ENCODE measurements at regions not wholly inside any gene's neighbourhood (a gene's known extent, or its start where the extent isn't known, plus 50 kb on each side); places are given as distances from the start of the nearest gene placed in this dataset.

DNA sequence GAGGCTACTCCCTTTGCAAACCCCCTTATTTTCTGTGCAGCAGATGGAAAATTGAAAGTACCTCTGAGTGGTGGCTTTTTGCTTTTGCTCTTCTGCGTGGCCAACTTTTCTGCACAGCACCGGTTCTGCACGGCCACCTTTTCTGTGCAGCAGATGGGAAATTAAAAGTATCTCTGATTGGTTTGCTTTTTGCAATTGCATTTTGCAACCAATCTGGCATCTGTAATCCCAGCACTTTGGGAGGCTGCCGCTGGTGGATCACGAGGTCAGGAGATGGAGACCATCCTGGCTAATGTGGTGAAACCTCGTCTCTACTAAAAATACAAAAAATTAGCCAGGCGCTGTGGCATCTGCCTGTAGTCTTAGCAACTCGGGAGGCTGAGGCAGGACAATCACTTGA, 79.5 kb upstream of the CHMP2B start:
- Histone ChIP-seq H3K36me3 (replicated peaks in 1 of 2; ENCODE audit: control insufficient read depth in 1 of 2, insufficient read depth in 2 of 2, low read length in 2 of 2) (no peaks in the 10 kb centered on the region), H3K27me3 (ENCODE audit: control insufficient read depth in 2 of 2, insufficient read depth in 2 of 2, low read length in 2 of 2) (no peaks in the 10 kb centered on the region), H3K79me2 (ENCODE audit: insufficient read depth, low read length) (no peaks in the 10 kb centered on the region), H3K4me1 (ENCODE audit: control insufficient read depth in 1 of 2, insufficient read depth in 2 of 2, low read length in 2 of 2) (no peaks in the 10 kb centered on the region), H3K4me3 (replicated peaks in 1 of 3; ENCODE audit: low read depth in 2 of 3, low read length in 3 of 3) (no peak overlapping the region), H3K4me2 (replicated peaks; ENCODE audit: extremely low read depth, low read length, poor library complexity, severe bottlenecking) (no peak overlapping the region), H2AFZ (ENCODE audit: insufficient read depth, low read depth, low read length, poor library complexity, severe bottlenecking) (no peak overlapping the region), H3K27ac (ENCODE audit: low read depth in 1 of 2, low read length in 2 of 2) (no peak overlapping the region), H4K20me1 (ENCODE audit: insufficient read depth, low read length) (no peaks in the 10 kb centered on the region), H3K9me3 (replicated peaks in 1 of 2; ENCODE audit: control insufficient read depth in 1 of 2, insufficient read depth in 1 of 2, low read length in 2 of 2) (peaks cover 16 to 21% of the 10 kb centered on the region in 2 donors), H3K9ac (ENCODE audit: insufficient read depth, low read length, poor library complexity, severe bottlenecking) (no peak overlapping the region)
- H3K4me3 Mint-ChIP-seq, result no peak overlapping the region
- TF ChIP-seq CTCF (IDR thresholded peaks at IDR 0.05), result no peak
- H3K27ac Mint-ChIP-seq, result no peak overlapping the region
- peaks cover 13 to 25% (median 19%) of the 10 kb centered on the region in 7 donors for H3K9me3 Mint-ChIP-seq
- no peak for DNase-seq
- intact Hi-C loops (cut with micrococcal nuclease), result no loop called here
- H3K4me1 Mint-ChIP-seq, result no peaks in the 10 kb centered on the region
- H3K36me3 Mint-ChIP-seq, result no peaks in the 10 kb centered on the region
- H3K27me3 Mint-ChIP-seq (ENCODE audit: low read depth in 3 of 3), result no peaks in the 10 kb centered on the region
- 97% methylated on average over 4 of the region's 8 CpGs for whole genome bisulfite sequencing (ENCODE audit: insufficient coverage)

GRCh38 chr3:87145553-87145952, 81.6 kb upstream of the CHMP2B start:
- no peaks in the 10 kb centered on the region for H3K27me3 Mint-ChIP-seq (ENCODE audit: low read depth in 3 of 3)
- H3K36me3 ChIP-seq (replicated peaks in 1 of 2; ENCODE audit: control insufficient read depth in 1 of 2, insufficient read depth in 2 of 2, low read length in 2 of 2), result no peaks in the 10 kb centered on the region
- DNase-seq, result no peak
- H3K4me1 ChIP-seq (ENCODE audit: control insufficient read depth in 1 of 2, insufficient read depth in 2 of 2, low read length in 2 of 2), result no peaks in the 10 kb centered on the region
- H2AFZ ChIP-seq (ENCODE audit: insufficient read depth, low read depth, low read length, poor library complexity, severe bottlenecking), result no peak overlapping the region
- peaks cover 34% of the 10 kb centered on the region in 2 donors for H3K9me3 ChIP-seq (replicated peaks in 1 of 2; ENCODE audit: control insufficient read depth in 1 of 2, insufficient read depth in 1 of 2, low read length in 2 of 2)
- TF ChIP-seq CTCF (IDR thresholded peaks at IDR 0.05), result no peak
- intact Hi-C loops (cut with micrococcal nuclease), result no loop called here
- H3K27ac ChIP-seq (ENCODE audit: low read depth in 1 of 2, low read length in 2 of 2), result no peak overlapping the region
- no peaks in the 10 kb centered on the region for H3K79me2 ChIP-seq (ENCODE audit: insufficient read depth, low read length)
- no peaks in the 10 kb centered on the region for H3K27me3 ChIP-seq (ENCODE audit: control insufficient read depth in 2 of 2, insufficient read depth in 2 of 2, low read length in 2 of 2)
- no peak overlapping the region for H3K4me3 ChIP-seq (replicated peaks in 1 of 3; ENCODE audit: low read depth in 2 of 3, low read length in 3 of 3)
- H3K4me1 Mint-ChIP-seq, result no peaks in the 10 kb centered on the region
- no peaks in the 10 kb centered on the region for H3K36me3 Mint-ChIP-seq
- 75% methylated on average over 5 of the region's 6 CpGs for WGBS (ENCODE audit: insufficient coverage)
- no peak overlapping the region for H3K4me3 Mint-ChIP-seq
- H3K4me2 ChIP-seq (replicated peaks; ENCODE audit: extremely low read depth, low read length, poor library complexity, severe bottlenecking), result no peak overlapping the region
- no peak overlapping the region for H3K9ac ChIP-seq (ENCODE audit: insufficient read depth, low read length, poor library complexity, severe bottlenecking)
- H4K20me1 ChIP-seq (ENCODE audit: insufficient read depth, low read length), result no peaks in the 10 kb centered on the region
- H3K9me3 Mint-ChIP-seq, result peaks cover 24 to 38% (median 30%) of the 10 kb centered on the region in 7 donors
- no peak overlapping the region for H3K27ac Mint-ChIP-seq

All from CD14-positive monocyte (primary cell).